ENCODE measurements at regions not wholly inside any gene's neighbourhood (a gene's known extent, or its start where the extent isn't known, plus 50 kb on each side); places are given as distances from the start of the nearest gene placed in this dataset.

DNA sequence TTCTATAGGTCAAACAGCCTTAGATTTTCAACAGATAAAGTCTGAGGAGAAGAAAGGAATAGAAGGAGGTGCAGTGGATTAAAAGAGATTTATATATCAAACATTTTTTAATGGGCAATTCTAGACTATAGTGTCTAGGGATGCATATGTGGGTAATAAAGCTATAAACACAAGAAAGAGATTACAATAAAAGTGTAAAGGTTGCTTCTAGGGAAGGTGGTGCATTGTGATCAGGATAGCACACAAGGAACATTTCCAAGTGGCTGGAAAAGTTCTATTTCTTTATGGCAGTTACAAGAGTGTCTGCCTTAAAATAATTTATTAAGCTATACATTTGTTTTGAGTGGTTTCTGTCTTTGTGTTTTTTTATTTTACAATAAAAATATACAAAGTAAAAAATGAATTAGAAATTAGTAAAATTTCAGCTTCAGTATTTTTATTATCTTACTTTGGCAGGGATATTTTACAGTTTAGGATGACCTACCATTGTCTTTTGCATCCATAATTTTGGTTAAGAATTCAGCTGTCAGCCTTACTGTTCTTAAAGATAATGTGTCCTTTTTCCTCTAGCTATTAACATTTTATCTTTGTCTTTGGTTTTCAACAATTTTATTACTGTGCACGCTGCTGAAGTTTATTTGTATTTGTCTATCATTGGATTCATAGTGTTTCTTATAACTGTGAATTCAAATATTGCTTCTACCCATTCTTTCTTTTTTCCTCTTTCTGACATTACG is 221.8 kb downstream of the LACC1 start:
- Histone ChIP-seq H2AFZ (no peak overlapping the region), H3K4me2 (no peak overlapping the region), H3K27me3 (ENCODE audit: insufficient read depth) (no peaks in the 10 kb centered on the region), H3K79me2 (replicated peaks; ENCODE audit: insufficient read depth) (no peaks in the 10 kb centered on the region), H3K9me2 (ENCODE audit: insufficient read depth) (0 out of 2 replicates have a peak, but pooled peaks cover 12% of the 10 kb centered on the region), H3K4me3 (no peak overlapping the region), H3K27ac (ENCODE audit: low read depth) (no peak overlapping the region), H4K20me1 (replicated peaks; ENCODE audit: insufficient read depth) (no peaks in the 10 kb centered on the region), H3F3A (replicated peaks; ENCODE audit: low read depth) (no peaks in the 10 kb centered on the region), H3K4me1 (ENCODE audit: insufficient read depth) (no peaks in the 10 kb centered on the region), H3K36me3 (ENCODE audit: insufficient read depth) (0 out of 2 replicates have a peak, but pooled peaks cover 5% of the 10 kb centered on the region)
- Mint-ChIP-seq H3K27me3 (ENCODE audit: insufficient read depth, low read depth, poor library complexity) (no peaks in the 10 kb centered on the region), H3K4me1 (peaks cover 6% of the 10 kb centered on the region; the same call in 2 of the 3 replicates), H3K27ac (no peak overlapping the region), H3K9me3 (peaks cover 15% of the 10 kb centered on the region), H3K36me3 (ENCODE audit: low read depth) (peaks cover 3% of the 10 kb centered on the region; the same call in 1 of the 3 replicates), H3K4me3 (no peak overlapping the region)
- ATAC-seq, result no peak
- TF ChIP-seq, protein P1, sequence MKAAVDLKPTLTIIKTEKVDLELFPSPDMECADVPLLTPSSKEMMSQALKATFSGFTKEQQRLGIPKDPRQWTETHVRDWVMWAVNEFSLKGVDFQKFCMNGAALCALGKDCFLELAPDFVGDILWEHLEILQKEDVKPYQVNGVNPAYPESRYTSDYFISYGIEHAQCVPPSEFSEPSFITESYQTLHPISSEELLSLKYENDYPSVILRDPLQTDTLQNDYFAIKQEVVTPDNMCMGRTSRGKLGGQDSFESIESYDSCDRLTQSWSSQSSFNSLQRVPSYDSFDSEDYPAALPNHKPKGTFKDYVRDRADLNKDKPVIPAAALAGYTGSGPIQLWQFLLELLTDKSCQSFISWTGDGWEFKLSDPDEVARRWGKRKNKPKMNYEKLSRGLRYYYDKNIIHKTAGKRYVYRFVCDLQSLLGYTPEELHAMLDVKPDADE (IDR thresholded peaks at IDR 0.05), result no peak
- TF ChIP-seq ZNF114 (CRISPR knock-in tag; IDR thresholded peaks at IDR 0.05), result no peak
- TF ChIP-seq POLR2AphosphoS5 (IDR thresholded peaks at IDR 0.05; ENCODE audit: low read depth), result no peak
- TF ChIP-seq JUNB (IDR thresholded peaks at IDR 0.05; ENCODE audit: unreplicated experiment), result no peak
- no peak for TF ChIP-seq EZH2 (IDR thresholded peaks at IDR 0.05; ENCODE audit: low read depth, unreplicated experiment)
- TF ChIP-seq ZNF331 (CRISPR knock-in tag; IDR thresholded peaks at IDR 0.05; ENCODE audit: low read depth), result no peak
- no peak for TF ChIP-seq CREB1 (CRISPR knock-in tag; IDR thresholded peaks at IDR 0.05; ENCODE audit: low read depth)
- TF ChIP-seq STAT1 (IDR thresholded peaks at IDR 0.05; ENCODE audit: unreplicated experiment), result no peak
- TF ChIP-seq, protein P2, sequence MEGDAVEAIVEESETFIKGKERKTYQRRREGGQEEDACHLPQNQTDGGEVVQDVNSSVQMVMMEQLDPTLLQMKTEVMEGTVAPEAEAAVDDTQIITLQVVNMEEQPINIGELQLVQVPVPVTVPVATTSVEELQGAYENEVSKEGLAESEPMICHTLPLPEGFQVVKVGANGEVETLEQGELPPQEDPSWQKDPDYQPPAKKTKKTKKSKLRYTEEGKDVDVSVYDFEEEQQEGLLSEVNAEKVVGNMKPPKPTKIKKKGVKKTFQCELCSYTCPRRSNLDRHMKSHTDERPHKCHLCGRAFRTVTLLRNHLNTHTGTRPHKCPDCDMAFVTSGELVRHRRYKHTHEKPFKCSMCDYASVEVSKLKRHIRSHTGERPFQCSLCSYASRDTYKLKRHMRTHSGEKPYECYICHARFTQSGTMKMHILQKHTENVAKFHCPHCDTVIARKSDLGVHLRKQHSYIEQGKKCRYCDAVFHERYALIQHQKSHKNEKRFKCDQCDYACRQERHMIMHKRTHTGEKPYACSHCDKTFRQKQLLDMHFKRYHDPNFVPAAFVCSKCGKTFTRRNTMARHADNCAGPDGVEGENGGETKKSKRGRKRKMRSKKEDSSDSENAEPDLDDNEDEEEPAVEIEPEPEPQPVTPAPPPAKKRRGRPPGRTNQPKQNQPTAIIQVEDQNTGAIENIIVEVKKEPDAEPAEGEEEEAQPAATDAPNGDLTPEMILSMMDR (conservative IDR thresholded peaks at IDR 0.05; ENCODE audit: low read depth in 2 of 2), result no peak
- TF ChIP-seq, protein P3, sequence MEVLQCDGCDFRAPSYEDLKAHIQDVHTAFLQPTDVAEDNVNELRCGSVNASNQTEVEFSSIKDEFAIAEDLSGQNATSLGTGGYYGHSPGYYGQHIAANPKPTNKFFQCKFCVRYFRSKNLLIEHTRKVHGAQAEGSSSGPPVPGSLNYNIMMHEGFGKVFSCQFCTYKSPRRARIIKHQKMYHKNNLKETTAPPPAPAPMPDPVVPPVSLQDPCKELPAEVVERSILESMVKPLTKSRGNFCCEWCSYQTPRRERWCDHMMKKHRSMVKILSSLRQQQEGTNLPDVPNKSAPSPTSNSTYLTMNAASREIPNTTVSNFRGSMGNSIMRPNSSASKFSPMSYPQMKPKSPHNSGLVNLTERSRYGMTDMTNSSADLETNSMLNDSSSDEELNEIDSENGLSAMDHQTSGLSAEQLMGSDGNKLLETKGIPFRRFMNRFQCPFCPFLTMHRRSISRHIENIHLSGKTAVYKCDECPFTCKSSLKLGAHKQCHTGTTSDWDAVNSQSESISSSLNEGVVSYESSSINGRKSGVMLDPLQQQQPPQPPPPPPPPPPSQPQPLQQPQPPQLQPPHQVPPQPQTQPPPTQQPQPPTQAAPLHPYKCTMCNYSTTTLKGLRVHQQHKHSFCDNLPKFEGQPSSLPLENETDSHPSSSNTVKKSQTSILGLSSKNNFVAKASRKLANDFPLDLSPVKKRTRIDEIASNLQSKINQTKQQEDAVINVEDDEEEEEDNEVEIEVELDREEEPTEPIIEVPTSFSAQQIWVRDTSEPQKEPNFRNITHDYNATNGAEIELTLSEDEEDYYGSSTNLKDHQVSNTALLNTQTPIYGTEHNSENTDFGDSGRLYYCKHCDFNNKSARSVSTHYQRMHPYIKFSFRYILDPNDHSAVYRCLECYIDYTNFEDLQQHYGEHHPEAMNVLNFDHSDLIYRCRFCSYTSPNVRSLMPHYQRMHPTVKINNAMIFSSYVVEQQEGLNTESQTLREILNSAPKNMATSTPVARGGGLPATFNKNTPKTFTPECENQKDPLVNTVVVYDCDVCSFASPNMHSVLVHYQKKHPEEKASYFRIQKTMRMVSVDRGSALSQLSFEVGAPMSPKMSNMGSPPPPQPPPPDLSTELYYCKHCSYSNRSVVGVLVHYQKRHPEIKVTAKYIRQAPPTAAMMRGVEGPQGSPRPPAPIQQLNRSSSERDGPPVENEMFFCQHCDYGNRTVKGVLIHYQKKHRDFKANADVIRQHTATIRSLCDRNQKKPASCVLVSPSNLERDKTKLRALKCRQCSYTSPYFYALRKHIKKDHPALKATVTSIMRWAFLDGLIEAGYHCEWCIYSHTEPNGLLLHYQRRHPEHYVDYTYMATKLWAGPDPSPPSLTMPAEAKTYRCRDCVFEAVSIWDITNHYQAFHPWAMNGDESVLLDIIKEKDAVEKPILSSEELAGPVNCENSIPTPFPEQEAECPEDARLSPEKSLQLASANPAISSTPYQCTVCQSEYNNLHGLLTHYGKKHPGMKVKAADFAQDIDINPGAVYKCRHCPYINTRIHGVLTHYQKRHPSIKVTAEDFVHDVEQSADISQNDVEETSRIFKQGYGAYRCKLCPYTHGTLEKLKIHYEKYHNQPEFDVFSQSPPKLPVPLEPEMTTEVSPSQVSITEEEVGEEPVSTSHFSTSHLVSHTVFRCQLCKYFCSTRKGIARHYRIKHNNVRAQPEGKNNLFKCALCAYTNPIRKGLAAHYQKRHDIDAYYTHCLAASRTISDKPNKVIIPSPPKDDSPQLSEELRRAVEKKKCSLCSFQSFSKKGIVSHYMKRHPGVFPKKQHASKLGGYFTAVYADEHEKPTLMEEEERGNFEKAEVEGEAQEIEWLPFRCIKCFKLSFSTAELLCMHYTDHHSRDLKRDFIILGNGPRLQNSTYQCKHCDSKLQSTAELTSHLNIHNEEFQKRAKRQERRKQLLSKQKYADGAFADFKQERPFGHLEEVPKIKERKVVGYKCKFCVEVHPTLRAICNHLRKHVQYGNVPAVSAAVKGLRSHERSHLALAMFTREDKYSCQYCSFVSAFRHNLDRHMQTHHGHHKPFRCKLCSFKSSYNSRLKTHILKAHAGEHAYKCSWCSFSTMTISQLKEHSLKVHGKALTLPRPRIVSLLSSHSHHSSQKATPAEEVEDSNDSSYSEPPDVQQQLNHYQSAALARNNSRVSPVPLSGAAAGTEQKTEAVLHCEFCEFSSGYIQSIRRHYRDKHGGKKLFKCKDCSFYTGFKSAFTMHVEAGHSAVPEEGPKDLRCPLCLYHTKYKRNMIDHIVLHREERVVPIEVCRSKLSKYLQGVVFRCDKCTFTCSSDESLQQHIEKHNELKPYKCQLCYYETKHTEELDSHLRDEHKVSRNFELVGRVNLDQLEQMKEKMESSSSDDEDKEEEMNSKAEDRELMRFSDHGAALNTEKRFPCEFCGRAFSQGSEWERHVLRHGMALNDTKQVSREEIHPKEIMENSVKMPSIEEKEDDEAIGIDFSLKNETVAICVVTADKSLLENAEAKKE (CRISPR knock-in tag; IDR thresholded peaks at IDR 0.05), result no peak
- no peak for TF ChIP-seq NANOG (IDR thresholded peaks at IDR 0.05; ENCODE audit: borderline replicate concordance)
- no peak for TF ChIP-seq EZH2phosphoT487 (IDR thresholded peaks at IDR 0.05; ENCODE audit: unreplicated experiment)
- TF ChIP-seq, protein P4, sequence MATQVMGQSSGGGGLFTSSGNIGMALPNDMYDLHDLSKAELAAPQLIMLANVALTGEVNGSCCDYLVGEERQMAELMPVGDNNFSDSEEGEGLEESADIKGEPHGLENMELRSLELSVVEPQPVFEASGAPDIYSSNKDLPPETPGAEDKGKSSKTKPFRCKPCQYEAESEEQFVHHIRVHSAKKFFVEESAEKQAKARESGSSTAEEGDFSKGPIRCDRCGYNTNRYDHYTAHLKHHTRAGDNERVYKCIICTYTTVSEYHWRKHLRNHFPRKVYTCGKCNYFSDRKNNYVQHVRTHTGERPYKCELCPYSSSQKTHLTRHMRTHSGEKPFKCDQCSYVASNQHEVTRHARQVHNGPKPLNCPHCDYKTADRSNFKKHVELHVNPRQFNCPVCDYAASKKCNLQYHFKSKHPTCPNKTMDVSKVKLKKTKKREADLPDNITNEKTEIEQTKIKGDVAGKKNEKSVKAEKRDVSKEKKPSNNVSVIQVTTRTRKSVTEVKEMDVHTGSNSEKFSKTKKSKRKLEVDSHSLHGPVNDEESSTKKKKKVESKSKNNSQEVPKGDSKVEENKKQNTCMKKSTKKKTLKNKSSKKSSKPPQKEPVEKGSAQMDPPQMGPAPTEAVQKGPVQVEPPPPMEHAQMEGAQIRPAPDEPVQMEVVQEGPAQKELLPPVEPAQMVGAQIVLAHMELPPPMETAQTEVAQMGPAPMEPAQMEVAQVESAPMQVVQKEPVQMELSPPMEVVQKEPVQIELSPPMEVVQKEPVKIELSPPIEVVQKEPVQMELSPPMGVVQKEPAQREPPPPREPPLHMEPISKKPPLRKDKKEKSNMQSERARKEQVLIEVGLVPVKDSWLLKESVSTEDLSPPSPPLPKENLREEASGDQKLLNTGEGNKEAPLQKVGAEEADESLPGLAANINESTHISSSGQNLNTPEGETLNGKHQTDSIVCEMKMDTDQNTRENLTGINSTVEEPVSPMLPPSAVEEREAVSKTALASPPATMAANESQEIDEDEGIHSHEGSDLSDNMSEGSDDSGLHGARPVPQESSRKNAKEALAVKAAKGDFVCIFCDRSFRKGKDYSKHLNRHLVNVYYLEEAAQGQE (IDR thresholded peaks at IDR 0.05; ENCODE audit: unreplicated experiment), result no peak
- DNase-seq (ENCODE audit: low spot score), result no peak
